ENCODE measurements at regions not wholly inside any gene's neighbourhood (a gene's known extent, or its start where the extent isn't known, plus 50 kb on each side); places are given as distances from the start of the nearest gene placed in this dataset.
"Not testable (repeated sequence)": the region's sequence is repeated elsewhere in the genome, so short reads cannot be mapped to it uniquely, and the experiment has no call there.

DNA sequence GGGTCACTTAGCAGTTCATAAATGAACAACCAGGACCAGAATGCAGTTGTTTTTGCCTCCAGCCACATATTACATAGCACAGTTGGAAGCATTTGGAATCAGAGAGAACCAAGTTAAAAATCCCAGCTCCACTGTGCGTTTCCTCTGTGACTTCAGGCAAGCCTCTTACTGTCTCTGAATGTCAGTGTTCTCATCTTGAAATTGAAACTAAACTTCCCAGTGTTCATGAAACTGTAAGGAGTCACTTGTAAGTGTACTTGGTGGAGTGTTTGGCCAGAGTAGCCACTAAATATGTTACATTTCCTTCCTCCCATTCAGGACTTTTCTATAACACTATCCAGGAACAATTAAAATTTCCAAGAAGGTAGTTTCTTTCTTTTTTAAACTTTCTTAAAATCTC, 276.8 kb downstream of the KCNRG start:
- no peak overlapping the region for H2AFZ ChIP-seq (ENCODE audit: low read length)
- H3K36me3 ChIP-seq (ENCODE audit: control insufficient read depth, insufficient read depth, low read length) = no peaks in the 10 kb centered on the region
- no peak overlapping the region for H3K27ac ChIP-seq (ENCODE audit: insufficient read depth, low read length)
- H3K9ac ChIP-seq (ENCODE audit: insufficient read depth, low read length) = no peak overlapping the region
- H3K4me2 ChIP-seq (ENCODE audit: extremely low read depth, insufficient read depth, low read length) = no peak overlapping the region
- no peak for TF ChIP-seq EZH2 (IDR thresholded peaks at IDR 0.05; ENCODE audit: low read length, missing control alignments)
- TF ChIP-seq, protein P1, sequence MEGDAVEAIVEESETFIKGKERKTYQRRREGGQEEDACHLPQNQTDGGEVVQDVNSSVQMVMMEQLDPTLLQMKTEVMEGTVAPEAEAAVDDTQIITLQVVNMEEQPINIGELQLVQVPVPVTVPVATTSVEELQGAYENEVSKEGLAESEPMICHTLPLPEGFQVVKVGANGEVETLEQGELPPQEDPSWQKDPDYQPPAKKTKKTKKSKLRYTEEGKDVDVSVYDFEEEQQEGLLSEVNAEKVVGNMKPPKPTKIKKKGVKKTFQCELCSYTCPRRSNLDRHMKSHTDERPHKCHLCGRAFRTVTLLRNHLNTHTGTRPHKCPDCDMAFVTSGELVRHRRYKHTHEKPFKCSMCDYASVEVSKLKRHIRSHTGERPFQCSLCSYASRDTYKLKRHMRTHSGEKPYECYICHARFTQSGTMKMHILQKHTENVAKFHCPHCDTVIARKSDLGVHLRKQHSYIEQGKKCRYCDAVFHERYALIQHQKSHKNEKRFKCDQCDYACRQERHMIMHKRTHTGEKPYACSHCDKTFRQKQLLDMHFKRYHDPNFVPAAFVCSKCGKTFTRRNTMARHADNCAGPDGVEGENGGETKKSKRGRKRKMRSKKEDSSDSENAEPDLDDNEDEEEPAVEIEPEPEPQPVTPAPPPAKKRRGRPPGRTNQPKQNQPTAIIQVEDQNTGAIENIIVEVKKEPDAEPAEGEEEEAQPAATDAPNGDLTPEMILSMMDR (conservative IDR thresholded peaks at IDR 0.05 in 1 of 2, IDR thresholded peaks at IDR 0.05 in 1 of 2; ENCODE audit: low read depth in 1 of 2, low read length in 2 of 2) = no peak
- no peaks in the 10 kb centered on the region for H3K4me1 ChIP-seq (ENCODE audit: control insufficient read depth, extremely low read depth, insufficient read depth, low read length)
- H3K27me3 ChIP-seq (ENCODE audit: control insufficient read depth, insufficient read depth, low read length) = peaks cover 3% of the 10 kb centered on the region
- no peak for DNase-seq (ENCODE audit: low read depth in 2 of 2)
- H3K4me3 ChIP-seq (replicated peaks in 1 of 4; ENCODE audit: control extremely low read depth in 1 of 4, insufficient read depth in 1 of 4, low read depth in 3 of 4, low read length in 4 of 4) = no peak overlapping the region
- no peaks in the 10 kb centered on the region for H4K20me1 ChIP-seq (ENCODE audit: control insufficient read depth, extremely low read depth, insufficient read depth, low read length)
- no peaks in the 10 kb centered on the region for H3K9me3 ChIP-seq (ENCODE audit: control insufficient read depth, insufficient read depth, low read depth, low read length)
- H3K79me2 ChIP-seq (ENCODE audit: control insufficient read depth, insufficient read depth, low read length) = no peaks in the 10 kb centered on the region

DNA sequence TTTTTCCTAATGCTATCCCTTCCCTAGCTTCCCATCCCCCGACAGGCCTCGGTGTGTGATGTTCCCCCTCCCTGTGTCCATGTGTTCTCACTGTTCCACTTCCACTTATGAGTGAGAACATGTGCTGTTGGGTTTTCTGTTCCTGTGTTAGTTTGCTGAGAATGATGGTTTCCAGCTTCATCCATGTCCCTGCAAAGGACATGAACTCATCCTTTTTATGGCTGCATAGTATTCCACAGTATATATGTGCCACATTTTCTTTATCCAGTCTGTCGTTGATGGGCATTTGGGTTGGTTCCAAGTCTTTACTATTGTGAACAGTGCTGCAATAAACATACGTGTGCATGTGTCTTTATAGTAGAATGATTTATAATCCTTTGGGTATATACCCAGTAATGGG, 279.2 kb downstream of the KCNRG start:
- H3K4me3 ChIP-seq (replicated peaks in 1 of 4; ENCODE audit: control extremely low read depth in 1 of 4, insufficient read depth in 1 of 4, low read depth in 3 of 4, low read length in 4 of 4); H3K4me1 ChIP-seq (ENCODE audit: control insufficient read depth, extremely low read depth, insufficient read depth, low read length); H3K36me3 ChIP-seq (ENCODE audit: control insufficient read depth, insufficient read depth, low read length); DNase-seq (ENCODE audit: low read depth in 2 of 2); H3K9me3 ChIP-seq (ENCODE audit: control insufficient read depth, insufficient read depth, low read depth, low read length); H3K27ac ChIP-seq (ENCODE audit: insufficient read depth, low read length); H2AFZ ChIP-seq (ENCODE audit: low read length); H3K4me2 ChIP-seq (ENCODE audit: extremely low read depth, insufficient read depth, low read length); H4K20me1 ChIP-seq (ENCODE audit: control insufficient read depth, extremely low read depth, insufficient read depth, low read length); H3K27me3 ChIP-seq (ENCODE audit: control insufficient read depth, insufficient read depth, low read length); H3K79me2 ChIP-seq (ENCODE audit: control insufficient read depth, insufficient read depth, low read length); H3K9ac ChIP-seq (ENCODE audit: insufficient read depth, low read length): not testable (repeated sequence)

DNA sequence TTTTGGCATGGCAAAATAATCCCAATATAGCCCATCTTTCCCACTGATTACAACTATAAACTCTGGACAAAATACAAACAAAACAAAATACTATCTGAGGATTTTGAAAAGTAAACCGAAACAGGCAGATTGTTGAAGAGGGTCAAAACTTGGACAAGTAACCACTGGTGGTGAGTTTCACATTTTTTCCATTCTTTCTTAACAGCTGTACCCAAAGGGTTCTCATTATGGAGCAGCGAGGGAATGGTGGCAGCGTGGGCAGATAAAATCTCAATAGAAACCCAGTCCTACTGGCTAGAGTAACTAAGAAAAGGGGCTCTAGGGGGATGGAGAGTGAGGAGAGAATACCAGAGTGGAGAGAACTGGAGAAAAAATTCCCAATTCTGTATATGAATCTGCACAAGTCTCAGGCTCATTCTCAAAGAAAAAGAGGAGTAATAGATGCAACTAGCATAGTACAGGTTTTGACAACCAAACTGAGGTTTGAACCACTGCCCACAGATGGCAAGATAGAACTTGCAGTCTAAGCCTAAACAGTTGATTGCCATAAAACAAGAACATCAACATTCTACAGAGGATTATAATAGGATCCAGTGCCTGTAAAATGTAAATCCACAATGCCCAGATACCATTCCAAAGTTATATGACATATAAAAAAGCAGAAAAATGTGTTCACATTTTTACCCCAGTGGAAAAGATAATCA, 284.5 kb downstream of the KCNRG start:
- H3K36me3 ChIP-seq (ENCODE audit: control insufficient read depth, insufficient read depth, low read length) = no peaks in the 10 kb centered on the region
- H3K27me3 ChIP-seq (ENCODE audit: control insufficient read depth, insufficient read depth, low read length) = no peaks in the 10 kb centered on the region
- no peak overlapping the region for H3K4me2 ChIP-seq (ENCODE audit: extremely low read depth, insufficient read depth, low read length)
- H3K4me3 ChIP-seq (replicated peaks in 1 of 4; ENCODE audit: control extremely low read depth in 1 of 4, insufficient read depth in 1 of 4, low read depth in 3 of 4, low read length in 4 of 4) = no peak overlapping the region
- H3K79me2 ChIP-seq (ENCODE audit: control insufficient read depth, insufficient read depth, low read length) = no peaks in the 10 kb centered on the region
- no peak overlapping the region for H3K27ac ChIP-seq (ENCODE audit: insufficient read depth, low read length)
- DNase-seq (ENCODE audit: low read depth in 2 of 2) = peak in 1 of 2 donors; percentile 66
- TF ChIP-seq, protein P1 (conservative IDR thresholded peaks at IDR 0.05 in 1 of 2, IDR thresholded peaks at IDR 0.05 in 1 of 2; ENCODE audit: low read depth in 1 of 2, low read length in 2 of 2) = no peak
- TF ChIP-seq EZH2 (IDR thresholded peaks at IDR 0.05; ENCODE audit: low read length, missing control alignments) = no peak
- no peak overlapping the region for H2AFZ ChIP-seq (ENCODE audit: low read length)
- H3K9me3 ChIP-seq (ENCODE audit: control insufficient read depth, insufficient read depth, low read depth, low read length) = no peaks in the 10 kb centered on the region
- H3K9ac ChIP-seq (ENCODE audit: insufficient read depth, low read length) = no peak overlapping the region
- no peaks in the 10 kb centered on the region for H3K4me1 ChIP-seq (ENCODE audit: control insufficient read depth, extremely low read depth, insufficient read depth, low read length)
- H4K20me1 ChIP-seq (ENCODE audit: control insufficient read depth, extremely low read depth, insufficient read depth, low read length) = no peaks in the 10 kb centered on the region

Measured in fibroblast of lung (primary cell).